NB4 (cell line): ENCODE measurements at regions not wholly inside any gene's neighbourhood (a gene's known extent, or its start where the extent isn't known, plus 50 kb on each side); places are given as distances from the start of the nearest gene placed in this dataset.

Experiments
- DNase-seq: peaks from one replicate; pipeline ENCODE4 v3.0.0; 2010; ENCODE audit warnings: low read depth
- H3K4me3 ChIP-seq: one replicate; pipeline ENCODE4 v1.5.1; 2011; ENCODE audit warnings: mild to moderate bottlenecking, low read depth, low read length, moderate library complexity
- CTCF ChIP-seq: IDR thresholded peaks from one replicate; pipeline ENCODE4 v1.5.1; 2012; ENCODE audit warnings: low read depth, low read length
- MAX ChIP-seq: IDR thresholded peaks from 2 replicates; pipeline ENCODE4 v1.6.1; 2011; ENCODE audit warnings: low read depth, low read length
- MYC ChIP-seq: IDR thresholded peaks from 2 replicates; pipeline ENCODE4 v1.6.1; 2011; ENCODE audit warnings: low read depth, low read length
- POLR2A ChIP-seq: IDR thresholded peaks from 2 replicates; pipeline ENCODE4 v1.6.1; 2011; ENCODE audit warnings: mild to moderate bottlenecking; ENCODE audit not compliant: insufficient read length; ENCODE audit errors: extremely low read depth

- H3K4me3 ChIP-seq = no peak overlapping the region
- DNase-seq = no peak
- TF ChIP-seq CTCF (no peak), MAX (no peak), MYC (no peak), POLR2A (no peak)
Measured at GRCh38 chr4:104758574-104758973, 263.9 kb upstream of the CXXC4 start.

- DNase-seq = no peak
- H3K4me3 ChIP-seq = no peak overlapping the region
- TF ChIP-seq MAX (no peak), POLR2A (no peak), CTCF (no peak), MYC (no peak)
Measured at GRCh38 chr4:104763554-104764222, 269.0 kb upstream of the CXXC4 start.

GRCh38 chr4:104766676-104767075 lies 272.0 kb upstream of the CXXC4 start:
- no peak overlapping the region for H3K4me3 ChIP-seq
- TF ChIP-seq MYC = no peak
- no peak for TF ChIP-seq POLR2A
- TF ChIP-seq MAX = no peak
- TF ChIP-seq CTCF = no peak
- no peak for DNase-seq

- DNase-seq = no peak
- no peak for TF ChIP-seq MAX
- TF ChIP-seq MYC = no peak
- TF ChIP-seq POLR2A = no peak
- TF ChIP-seq CTCF = no peak
- no peak overlapping the region for H3K4me3 ChIP-seq
Measured at GRCh38 chr4:104772849-104773248, 278.2 kb upstream of the CXXC4 start.

- no peak overlapping the region for H3K4me3 ChIP-seq
- DNase-seq = no peak
- TF ChIP-seq MAX = no peak
- no peak for TF ChIP-seq POLR2A
- TF ChIP-seq CTCF = no peak
- no peak for TF ChIP-seq MYC
Measured at GRCh38 chr4:104795264-104795939, 300.7 kb upstream of the CXXC4 start.
